ENCODE measurements at regions not wholly inside any gene's neighbourhood (a gene's known extent, or its start where the extent isn't known, plus 50 kb on each side); places are given as distances from the start of the nearest gene placed in this dataset.

- TF ChIP-seq POLR2AphosphoS5 (IDR thresholded peaks at IDR 0.05; ENCODE audit: low read depth, low read length) (no peak), REST (IDR thresholded peaks at IDR 0.05; ENCODE audit: insufficient read depth in 1 of 2, low read depth in 2 of 2, low read length in 2 of 2) (no peak)
Measured at GRCh38 chr7:35386082-35386815, 132.3 kb upstream of the TBX20 start.
